ENCODE measurements at regions not wholly inside any gene's neighbourhood (a gene's known extent, or its start where the extent isn't known, plus 50 kb on each side); places are given as distances from the start of the nearest gene placed in this dataset.

DNA sequence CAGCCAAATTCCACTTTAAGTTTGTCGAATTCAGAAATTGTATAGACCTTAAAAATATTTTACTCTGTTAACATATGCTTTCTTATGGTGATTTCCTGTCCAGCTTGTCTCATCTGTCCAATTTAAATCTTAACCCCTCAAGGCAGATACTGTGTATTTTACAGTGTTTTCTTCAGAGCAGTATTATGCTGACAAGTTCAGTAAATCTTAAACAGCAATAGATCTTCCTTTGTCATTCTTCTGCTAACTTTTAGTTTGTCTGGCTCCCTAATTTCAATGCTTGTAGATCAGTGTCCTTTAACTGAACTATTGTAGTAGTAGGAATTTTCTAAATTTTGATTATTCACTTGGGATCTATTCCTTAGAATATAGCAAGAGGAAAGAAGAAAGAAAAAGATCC lies 52.8 kb upstream of the MEIS1 start:
- ATAC-seq: no peak

DNA sequence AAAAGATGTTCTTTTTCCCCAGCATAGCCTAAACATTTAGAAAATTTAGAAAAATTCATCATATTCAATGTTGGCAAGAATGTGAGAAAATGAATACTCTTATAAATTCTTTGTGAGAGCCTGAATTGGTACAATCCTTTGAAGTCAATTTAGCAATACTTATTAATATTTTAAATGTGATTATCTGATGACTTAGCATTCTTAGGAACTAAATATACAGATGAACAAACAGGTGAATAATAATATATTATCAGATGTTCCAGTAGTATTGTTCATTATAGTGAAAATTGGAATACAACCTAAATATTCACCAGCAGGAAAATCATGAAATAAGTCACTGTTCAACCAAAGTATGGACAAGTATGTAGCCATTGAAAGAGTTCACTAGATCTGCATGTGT lies 55.5 kb upstream of the MEIS1 start:
- ATAC-seq: no peak

DNA sequence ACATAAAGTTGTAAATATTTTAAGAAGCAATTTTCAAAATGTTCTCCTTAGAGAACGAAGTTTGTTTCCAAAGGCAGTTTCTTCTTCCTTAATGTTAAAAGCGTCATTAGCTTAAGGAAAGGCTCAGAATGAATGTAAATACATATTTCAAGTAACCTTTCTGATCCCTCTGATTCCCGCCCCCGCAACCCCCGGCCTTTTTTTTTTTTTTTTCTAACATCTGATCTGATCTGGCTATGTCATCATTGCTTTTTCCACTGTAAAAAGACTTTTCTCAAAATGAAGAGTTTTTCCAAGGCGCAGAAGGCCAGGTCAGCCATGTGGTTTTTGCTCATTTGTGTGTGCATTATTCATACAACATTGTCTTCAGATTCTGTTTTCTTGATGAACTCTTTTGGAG lies 57.1 kb upstream of the MEIS1 start:
- no peak for ATAC-seq

DNA sequence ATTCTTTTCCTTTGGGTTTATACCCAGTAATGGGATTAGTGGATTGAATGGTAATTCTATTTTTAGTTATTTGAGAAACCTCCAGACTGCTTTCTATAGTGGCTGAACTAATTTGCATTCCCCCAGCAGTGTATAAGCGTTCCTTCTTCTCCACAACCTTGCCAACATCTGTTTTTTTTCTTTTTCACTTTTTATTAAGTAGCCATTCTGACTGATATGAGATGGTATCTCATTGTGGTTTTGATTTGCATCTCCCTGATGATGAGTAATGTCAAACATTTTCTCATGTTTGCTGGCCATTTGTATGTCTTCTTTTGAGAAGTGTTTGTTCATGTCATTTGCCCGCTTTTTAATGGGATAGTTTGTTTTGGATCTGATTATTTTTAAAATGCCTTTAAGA lies 64.1 kb upstream of the MEIS1 start:
- no peak for ATAC-seq

DNA sequence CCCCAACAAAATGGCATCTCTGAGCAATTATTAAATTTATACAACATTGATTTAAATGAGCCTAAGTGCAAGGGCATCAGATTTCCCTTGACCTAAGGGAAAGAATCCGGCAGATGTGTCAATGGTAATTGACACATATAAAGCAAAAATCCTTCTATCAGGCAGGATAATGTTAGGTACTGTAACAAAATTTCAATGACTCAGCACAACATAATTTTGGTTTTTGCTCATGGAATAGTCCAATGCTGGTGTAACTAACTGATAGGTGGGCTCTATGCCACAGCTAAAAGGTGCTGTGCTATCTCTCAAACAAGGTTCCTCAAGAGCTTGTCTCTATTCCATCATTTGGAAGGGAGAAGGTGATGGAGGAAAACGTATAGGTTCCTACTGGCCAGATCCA lies 68.3 kb upstream of the MEIS1 start:
- no peak for ATAC-seq

DNA sequence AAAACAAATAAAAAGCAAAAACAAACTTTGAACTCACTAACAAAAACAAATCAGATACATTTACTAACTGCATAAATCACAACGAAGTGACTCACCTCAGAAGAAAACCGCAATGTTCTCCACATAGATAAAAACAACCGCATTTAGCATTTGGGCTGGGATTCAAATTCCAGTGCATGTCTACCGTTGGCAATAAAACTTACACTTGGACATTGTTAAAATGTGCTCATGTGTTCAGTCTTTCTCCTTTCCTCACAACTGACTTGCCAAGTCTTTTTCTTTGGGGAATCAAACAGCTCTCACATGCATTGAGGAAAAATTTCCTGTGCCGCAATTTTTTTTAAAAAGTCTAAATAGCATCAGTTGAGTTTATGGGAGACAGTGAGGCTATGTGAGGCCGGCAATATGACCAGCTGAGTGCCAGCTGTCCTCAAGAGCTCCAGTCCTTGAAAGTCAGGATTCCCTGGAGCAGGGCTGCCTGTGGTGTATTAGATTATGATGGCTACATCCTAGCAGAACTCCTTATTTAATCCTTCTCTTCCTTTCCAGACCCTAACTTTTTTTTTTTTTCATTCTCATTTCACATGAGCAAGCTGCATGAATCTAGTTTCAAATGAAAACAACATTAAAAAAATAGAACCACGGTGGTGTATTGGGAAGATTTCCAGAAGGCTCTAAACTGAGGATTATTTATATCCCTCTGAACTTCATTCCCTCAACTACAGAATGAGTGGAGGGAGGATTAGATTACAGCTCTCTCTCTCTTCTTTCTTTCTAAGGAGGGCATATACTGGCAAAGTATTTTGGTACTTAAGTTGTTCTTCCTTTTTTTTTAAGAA lies 70.2 kb upstream of the MEIS1 start:
- no peak for ATAC-seq

DNA sequence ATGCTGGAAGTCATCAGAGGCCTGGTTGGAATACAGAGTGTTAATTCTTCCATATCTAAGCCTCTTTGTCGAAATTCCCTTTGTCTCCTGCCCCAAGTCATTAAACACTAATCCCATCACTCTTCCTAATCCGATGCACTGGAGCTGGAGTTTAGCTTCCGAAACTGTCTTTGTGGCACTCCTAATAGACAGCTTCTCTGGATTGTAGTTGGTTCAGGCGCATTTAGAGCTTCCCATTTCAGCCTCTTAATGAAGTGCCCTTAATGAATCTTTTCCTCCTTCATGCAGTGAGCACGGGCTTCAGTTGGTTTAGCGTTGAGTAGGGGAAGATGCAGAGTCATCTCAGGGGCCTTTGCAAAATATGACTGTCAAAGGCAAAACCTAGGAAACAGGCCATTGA lies 72.2 kb upstream of the MEIS1 start:
- no peak for ATAC-seq

DNA sequence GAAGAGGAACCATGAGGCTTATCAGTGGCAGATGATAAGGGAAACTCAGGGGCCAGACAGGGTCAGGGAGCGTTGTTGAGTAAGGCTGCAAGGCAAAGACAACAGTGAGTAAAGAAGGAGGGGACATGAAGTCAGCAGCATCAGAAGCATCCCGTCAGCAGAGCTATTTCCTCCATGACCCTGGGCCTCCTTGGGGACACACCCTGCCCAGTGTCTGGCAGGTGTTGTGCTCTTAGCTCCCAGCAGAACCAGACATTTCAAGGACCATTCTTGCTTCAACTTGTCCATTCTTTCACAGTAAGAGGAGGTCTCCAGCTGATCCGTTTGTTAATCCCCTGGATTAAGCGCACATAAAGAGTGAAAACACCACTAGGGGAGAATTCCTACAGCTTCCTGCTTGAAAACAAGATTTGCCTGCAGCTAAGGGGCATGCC lies 88.7 kb upstream of the MEIS1 start:
- peak; percentile 98 for ATAC-seq

DNA sequence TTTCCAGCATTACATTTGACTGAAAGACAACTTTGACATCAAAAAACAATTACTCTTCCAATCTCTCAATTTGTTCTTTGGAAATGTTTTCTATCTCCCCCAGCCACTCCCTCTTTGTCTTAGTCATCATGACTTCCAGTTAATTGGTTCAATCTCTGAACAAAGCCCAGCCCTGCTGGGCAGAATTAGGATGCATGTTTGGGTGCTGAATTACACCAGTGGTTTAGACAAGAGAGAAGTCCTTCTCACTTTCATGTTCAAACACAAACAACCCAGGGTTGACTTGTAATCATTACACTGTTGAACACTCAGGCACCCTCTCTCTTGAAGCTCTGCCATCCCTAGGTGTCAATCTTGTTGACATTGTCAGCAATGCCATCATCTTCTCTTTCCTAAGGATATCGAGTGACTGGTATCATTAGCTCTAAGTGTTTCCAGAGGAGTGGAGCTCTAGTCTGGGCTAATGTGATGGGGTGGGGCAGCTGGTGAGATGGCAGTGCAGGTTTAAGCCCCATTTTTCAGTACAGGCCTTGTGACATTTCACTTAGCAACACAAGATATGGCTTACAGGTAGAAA lies 90.8 kb upstream of the MEIS1 start:
- peak; percentile 60 for ATAC-seq

DNA sequence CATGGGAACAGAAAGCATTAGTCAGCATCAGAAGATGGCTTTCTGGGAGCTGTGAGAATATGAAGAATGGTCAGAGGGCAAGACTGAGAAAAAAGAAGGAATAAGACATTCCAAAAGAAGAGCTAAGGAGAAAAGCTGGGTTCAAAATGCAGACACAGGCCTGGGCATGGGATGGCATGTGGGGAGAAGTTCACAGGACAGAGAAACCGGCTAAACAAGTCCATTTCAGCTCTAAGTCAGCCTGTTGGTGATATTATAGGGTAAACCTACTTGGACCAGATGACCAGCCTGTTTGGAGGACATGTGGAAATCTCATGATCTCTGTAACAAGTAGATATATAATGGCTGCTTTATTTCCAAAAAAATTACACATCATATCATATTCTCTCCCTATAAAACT lies 91.7 kb upstream of the MEIS1 start:
- ATAC-seq: peak; percentile 58

DNA sequence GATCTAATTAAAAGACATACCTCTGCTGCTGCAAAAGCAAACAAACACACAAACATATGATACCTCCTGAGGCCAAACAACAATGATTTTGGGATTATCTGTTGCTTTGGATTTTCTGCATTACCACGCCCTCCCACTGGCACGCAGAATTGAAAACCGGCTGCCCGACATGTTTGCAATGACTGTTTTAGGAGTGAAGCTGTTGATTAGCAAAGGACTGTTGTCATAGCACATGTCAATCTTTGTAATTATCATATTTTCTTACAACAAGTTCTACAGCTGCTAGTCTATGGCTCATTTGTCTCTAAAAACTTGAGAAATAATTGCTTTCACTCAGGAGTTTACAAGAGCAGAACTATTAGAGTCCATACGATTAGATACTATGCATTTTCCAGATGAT lies 94.4 kb upstream of the MEIS1 start:
- peak; percentile 70 for ATAC-seq

DNA sequence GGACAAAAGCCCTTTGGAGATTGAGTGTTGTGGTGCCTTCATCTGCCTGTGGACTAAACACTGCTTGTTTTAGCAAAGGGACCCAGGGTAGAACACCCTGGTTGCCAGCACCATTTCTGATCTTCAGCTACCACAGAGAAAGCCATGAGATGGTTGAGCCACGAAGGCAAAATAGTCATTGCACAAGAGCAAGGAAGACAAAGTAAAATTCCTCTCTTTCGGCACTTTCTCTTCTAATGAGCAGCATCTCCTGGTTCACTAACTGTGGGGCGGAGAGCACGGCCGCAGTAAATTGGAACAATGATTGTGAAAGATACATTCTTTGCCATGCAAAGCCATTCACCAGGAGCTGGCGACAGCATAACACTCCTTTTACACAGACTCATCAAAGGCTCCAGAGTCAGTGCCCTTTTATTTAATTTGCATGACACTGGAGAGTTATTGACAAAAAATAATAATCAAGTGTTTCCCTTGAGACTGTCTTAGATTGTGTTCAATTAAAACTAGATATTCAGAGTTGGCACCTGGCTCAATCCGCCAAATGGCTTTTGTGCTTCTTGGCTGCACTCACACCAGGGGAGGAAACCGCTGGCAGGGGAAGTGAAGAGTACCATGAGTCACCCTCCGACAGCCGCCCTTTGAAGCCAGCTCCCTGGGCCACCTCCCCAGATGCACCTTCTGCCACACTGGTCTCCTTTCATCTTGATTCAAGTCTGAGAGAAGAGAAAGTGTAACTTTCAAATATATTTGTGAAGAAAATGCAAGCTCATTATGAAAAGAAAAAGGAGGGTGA lies 100.5 kb upstream of the MEIS1 start:
- ATAC-seq: peak; percentile 97

DNA sequence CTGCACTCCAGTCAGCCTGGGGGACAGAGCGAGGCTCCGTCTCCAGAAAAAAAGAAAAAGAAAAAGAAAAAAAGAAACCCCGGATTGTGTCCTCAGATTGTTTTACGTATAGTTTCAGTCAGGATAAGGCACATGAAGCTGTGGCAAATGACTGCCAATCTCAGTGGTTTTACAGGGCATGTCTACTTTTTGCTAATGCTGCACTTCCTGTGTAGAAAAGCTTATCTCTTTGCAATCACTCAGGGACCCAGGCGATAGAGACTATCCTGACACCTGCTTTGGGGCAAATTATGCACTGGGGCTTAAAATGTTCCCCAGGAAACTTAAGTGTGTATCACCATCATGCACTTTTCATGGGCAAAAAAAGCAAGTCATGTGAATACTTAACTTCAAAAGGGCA lies 103.7 kb upstream of the MEIS1 start:
- ATAC-seq: no peak

DNA sequence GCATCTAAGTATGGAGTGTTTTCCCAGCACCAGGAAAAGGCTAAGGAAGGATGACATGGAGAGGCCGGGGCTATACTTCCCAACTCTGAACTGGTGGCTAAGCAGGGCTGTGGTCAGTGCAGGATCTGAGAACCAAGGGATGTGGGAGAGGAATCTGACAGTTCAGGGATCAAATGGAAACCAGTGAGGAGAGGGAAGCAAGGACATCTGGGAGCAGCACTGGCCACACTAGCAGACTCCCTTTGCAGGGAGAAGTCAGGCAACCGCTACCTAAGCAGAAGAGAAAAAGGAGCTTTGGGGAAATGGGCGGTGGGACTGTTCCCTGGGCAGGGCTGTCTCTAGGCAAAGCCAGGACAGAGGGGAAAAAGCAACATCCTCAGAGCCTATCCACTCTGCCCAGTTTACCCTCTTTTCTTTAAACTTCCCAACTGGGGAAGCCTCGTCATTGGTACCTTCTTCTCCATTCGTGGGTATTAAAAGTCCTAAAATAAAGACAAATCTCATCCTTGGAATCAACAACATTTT lies 105.8 kb upstream of the MEIS1 start:
- ATAC-seq: no peak

DNA sequence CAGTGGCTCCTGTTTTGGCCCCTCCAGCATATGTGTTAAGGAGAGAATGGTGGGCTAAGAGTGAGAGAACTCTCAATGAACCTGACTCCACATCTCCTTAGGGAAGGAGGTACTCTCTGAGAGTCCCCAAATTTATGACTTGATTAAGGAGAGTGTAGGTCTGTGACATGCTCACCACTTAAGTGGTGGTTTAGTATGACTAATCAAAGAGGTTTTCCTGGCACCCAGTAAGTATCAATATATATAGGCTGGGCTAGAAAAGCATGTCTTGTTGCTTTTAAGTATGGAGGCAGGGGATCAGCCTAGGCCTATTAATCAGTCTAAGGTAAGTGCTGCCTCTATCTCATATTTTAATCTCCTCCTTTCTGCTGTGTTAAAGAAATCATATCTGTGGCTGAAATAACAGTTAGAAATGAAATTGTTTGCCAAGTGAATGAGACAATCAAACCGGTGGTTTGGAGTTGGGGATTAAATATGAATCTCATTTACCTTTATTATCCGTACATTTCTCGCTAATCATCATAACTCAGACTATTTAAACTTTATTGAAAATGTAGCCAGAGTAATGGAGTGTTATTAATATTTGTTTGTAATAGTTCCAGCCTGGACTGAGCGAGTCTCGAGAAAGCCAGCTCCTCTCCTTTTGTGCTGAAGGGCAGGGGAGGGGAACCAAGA lies 107.7 kb upstream of the MEIS1 start:
- ATAC-seq: no peak

DNA sequence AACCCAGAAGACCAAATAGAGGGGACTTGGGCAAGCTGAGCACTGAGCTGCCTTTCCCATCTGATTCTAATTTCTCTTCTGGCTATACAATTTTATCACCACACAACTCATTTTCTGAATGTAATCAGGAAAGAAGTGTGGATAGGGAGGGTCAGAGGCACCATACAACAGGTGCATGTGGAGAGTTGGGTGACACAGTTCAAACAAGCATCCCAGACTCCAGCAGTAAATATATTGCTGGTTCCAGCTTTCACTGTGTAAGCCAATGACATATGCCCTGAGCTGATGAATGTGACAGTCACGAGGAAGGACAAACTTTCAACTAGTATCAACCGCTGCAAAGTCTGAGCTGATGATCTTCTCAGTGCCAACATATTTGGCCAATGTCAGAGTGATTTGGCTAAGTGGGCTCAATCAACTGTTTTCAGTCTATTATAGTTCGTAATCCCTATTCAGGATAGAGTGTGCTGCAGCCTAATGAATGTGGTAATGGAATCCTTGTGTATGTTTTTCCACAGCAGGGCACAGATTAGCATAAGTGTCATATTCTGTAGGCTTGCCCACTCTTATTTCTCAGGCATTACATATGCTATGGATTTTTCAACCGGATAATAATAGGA lies 109.9 kb upstream of the MEIS1 start:
- ATAC-seq: no peak

DNA sequence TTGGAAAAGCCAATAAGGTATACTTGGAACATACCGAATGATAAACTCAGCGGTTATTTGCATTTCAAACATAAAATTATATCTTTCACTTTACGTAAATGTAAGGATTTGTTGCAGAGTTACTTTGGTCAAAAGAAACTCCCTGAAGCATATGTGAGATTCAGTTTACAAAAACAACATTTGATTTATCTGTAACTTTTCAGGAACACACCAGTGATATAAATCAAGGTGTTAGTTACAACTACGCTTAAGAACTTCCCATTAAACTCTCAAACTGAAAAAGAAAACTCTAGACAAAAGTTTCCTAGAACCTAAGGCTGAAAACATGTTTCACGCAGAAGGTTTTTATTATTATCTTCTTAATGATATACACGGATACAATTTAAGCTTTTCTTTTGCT lies 110.6 kb upstream of the MEIS1 start:
- no peak for ATAC-seq

DNA sequence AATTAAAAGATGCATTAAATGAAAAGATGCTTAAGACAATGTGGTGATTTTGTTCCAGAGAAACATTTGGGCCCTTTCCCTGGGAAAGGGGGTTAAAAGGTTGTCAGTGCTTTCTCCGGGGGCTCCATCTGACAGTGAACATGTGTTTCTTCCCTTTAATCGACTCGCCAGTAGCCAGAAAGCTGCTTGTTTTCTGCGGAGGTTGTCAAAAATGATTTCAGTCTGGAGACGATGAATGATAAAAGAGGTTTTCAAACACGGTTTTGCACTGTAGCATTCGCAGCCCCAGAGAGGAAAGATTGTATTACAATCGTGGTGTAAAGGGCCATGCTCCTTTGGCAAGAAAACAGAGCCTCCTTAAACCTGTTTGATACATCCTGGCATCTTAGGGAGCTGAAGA lies 111.5 kb upstream of the MEIS1 start:
- no peak for ATAC-seq

DNA sequence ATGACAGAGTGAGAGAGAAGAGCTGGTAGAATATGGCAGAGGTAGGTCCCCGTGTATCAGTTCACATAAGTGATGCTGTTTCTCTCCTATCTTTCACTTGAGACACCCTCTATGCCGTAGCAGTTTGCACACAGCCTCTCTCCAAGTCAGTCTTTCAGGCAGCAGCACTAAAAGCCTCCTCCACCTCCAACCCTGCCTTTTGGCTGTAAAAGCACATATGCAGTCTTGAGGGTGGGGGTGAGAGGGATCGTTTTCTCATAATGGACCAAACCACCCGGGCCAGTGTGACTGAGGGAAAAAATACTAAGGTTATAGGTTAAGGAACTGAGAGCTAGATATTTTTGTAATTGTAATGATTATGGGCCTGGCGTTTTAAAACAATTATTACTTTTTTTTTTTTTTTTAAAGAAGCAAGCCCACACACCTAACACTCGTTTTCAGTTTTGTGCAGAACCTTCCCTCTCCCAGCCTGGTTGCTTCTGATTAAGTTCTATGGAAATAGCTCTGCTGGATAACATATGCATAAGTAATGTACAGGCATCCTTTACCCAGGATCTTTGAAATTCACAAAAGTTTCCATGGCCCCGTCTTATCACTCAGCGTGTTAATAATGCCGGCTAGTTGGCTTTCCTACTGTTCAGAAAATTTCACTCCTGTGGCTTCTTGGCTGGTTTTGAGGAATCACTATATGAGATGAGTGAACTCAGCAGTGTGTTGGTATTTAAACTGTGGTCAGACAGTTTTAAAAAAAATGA lies 112.2 kb upstream of the MEIS1 start:
- no peak for ATAC-seq

DNA sequence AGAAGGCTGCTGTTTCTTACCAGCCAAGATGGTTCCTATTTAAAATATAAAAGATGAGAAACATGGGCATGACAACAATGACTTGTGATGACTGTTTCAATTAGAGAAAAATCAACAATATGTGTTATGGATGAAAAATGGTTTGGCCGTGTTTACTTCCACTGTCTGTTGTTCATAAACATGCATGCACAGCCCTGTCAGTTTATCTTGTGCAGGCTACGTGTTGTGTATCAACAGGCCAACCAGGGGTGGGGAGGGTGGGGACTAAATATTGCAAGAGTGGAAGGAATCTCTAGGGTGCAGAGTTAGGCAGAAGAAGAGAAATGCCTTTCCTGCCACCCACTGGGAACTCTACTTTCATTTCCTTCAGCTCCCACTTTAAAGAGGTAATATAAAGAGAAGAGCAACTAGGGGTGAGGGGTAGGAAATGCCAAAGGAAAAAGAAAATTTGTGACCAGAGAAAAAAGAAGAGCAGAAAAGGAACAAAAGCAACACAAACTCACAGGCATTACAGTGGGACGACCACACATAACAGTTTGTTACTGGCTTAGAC lies 116.8 kb upstream of the MEIS1 start:
- no peak for ATAC-seq

DNA sequence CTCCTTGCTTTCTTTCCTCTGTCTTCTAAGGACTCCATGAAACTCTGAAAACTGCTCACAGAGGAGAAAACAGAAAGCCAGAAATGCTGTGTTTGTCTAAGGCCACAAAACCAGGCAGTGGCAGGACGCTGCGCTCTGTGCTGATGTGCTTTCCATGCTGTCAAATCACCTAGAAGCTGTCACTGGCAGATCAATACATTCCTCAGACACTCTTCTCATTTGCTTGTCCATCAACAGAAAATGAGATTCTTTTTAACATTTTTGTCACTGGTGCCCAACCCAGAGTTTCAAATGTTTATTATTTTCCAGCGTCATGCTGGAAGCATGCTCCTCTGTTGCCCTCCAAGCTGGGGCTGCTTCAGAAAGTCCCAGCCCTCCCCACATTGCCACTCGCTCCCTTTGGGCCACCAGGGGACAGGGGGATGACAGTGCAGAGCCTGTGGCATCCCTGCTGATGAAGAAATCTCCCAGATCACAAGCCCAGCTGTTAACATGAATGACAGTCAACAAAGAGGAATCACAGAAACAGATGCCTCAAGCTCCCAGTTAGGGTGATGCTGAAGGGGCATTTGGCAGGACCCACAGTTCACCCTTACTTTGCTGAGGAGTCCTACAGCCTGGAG lies 117.5 kb upstream of the MEIS1 start:
- no peak for ATAC-seq

All from esophagus mucosa (tissue), 1 donor.